ENCODE measurements at regions not wholly inside any gene's neighbourhood (a gene's known extent, or its start where the extent isn't known, plus 50 kb on each side); places are given as distances from the start of the nearest gene placed in this dataset.

GRCh38 chr4:61143461-61143860 lies 56.7 kb upstream of the ADGRL3 start:
- 35 to 54% (median 42%) methylated on average over 1 of the region's 1 CpG for WGBS, 4 donors
- no peak for DNase-seq
- no peaks in the 10 kb centered on the region for H3K27me3 ChIP-seq
- no peaks in the 10 kb centered on the region for H3K9me3 ChIP-seq (replicated peaks in 1 of 3)
- H3K27ac ChIP-seq = no peak overlapping the region
- intact Hi-C loops (cut with DNase I) = no loop called here
- TF ChIP-seq POLR2A (IDR thresholded peaks at IDR 0.05) (no peak), CTCF (IDR thresholded peaks at IDR 0.05) (no peak)
- H3K36me3 ChIP-seq (replicated peaks in 1 of 2) = no peaks in the 10 kb centered on the region
- no peaks in the 10 kb centered on the region for H3K4me1 ChIP-seq (replicated peaks in 1 of 2)
- H3K4me3 ChIP-seq = no peak overlapping the region

- intact Hi-C loops (cut with DNase I) = no loop called here
- H3K27me3 ChIP-seq = no peaks in the 10 kb centered on the region
- no peak overlapping the region for H3K4me3 ChIP-seq
Observed at GRCh38 chr4:61149278-61149677, 50.8 kb upstream of the ADGRL3 start.

More at GRCh38 chr4:61149278-61149677, 50.8 kb upstream of the ADGRL3 start:
- H3K9me3 ChIP-seq (replicated peaks in 1 of 3) = no peaks in the 10 kb centered on the region
- H3K36me3 ChIP-seq (replicated peaks in 1 of 2) = no peaks in the 10 kb centered on the region
- H3K27ac ChIP-seq = no peak overlapping the region
- DNase-seq = no peak
- TF ChIP-seq POLR2A (IDR thresholded peaks at IDR 0.05) (no peak), CTCF (IDR thresholded peaks at IDR 0.05) (no peak)
- H3K4me1 ChIP-seq (replicated peaks in 1 of 2) = no peaks in the 10 kb centered on the region

Small RNA genes lying in the stretch of these regions (microRNA-seq; reads per million reads assigned to microRNA genes)
- gene MIR548AG1 = 0 reads per million in 3 donors

Small RNA genes lying in the stretch of these regions (small RNA-seq; reads per million reads assigned to genes)
- gene MIR548AG1 (0 reads per million in 2 donors), gene RF00019 (0 reads per million in 2 donors), gene RNU6-1325P (0 reads per million in 2 donors)
